IPS-NIHi11 (cell line): ENCODE measurements at regions not wholly inside any gene's neighbourhood (a gene's known extent, or its start where the extent isn't known, plus 50 kb on each side); places are given as distances from the start of the nearest gene placed in this dataset.
"Not testable (repeated sequence)": the region's sequence is repeated elsewhere in the genome, so short reads cannot be mapped to it uniquely, and the experiment has no call there.

Experiments
- DNase-seq: peaks from one replicate; pipeline ENCODE4 v3.0.0; 2012; ENCODE audit warnings: mixed read lengths, low spot score

GRCh38 chr6:164377348-164377918 lies 932.0 kb downstream of the C6orf118 start:
- no peak for DNase-seq

GRCh38 chr6:164370773-164371172 lies 938.6 kb downstream of the C6orf118 start:
- no peak for DNase-seq

DNA sequence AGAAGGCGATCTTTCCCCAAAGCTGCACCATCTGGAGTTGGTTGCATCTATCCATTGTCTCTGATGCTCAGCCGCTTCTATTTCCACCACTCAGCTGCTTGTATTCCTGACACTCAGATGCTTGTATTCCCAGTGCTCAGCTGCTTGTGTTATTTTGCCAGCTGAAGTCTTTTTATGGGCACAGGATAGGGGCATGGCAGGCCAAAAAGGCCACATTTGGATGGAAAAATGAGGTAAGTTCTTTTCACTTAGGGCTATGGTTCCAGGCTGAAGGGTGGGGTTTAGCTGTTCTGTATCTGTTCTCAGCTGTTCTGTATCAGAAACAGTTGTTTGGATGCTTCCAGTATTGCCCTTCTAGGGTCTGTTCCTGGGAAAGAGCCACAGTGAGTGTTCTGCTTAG lies 944.9 kb downstream of the QKI start:
- DNase-seq, result no peak

GRCh38 chr6:164359036-164359435 lies 944.5 kb downstream of the QKI start:
- DNase-seq, result no peak

GRCh38 chr6:164356814-164357213 lies 942.3 kb downstream of the QKI start:
- no peak for DNase-seq

DNA sequence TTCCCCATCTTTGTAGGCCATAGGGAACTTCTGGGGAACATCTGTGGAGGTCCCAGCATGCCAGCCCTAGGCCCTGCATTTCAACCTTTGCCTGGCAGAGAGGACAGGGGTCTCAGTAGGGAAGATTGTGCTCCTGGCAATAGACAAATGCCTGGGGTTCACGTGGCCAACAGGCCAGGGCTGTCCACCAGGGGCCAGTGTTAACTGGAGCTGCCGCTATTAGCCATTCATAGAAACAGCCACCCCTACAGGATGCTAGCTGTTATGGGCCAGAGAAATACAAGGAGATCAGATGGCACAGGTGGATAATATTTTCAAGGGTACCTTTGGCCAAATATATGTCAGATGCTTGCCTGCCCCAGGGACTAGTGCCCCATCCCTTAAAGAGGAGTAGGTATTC lies 932.9 kb downstream of the QKI start:
- DNase-seq, result peak; percentile 18

DNA sequence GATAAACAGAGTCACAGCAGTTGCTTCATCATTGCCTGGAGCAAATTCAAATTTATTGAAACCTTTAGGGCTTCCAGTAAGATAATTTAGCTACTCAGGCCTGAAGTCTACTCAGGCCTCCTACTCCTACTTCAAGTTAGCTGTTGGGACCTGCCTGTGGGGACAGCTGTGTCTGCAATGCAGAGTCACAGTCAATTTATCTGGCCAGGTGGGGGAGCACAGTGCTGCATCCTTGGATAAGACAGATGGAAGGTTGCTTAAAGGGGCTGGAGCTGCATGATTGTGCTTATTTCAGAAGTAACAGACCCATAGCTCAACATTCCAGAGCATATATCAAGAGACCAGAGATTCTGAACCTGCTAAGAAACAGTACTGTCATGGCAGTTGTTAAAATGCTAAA lies 932.1 kb downstream of the QKI start:
- no peak for DNase-seq

DNA sequence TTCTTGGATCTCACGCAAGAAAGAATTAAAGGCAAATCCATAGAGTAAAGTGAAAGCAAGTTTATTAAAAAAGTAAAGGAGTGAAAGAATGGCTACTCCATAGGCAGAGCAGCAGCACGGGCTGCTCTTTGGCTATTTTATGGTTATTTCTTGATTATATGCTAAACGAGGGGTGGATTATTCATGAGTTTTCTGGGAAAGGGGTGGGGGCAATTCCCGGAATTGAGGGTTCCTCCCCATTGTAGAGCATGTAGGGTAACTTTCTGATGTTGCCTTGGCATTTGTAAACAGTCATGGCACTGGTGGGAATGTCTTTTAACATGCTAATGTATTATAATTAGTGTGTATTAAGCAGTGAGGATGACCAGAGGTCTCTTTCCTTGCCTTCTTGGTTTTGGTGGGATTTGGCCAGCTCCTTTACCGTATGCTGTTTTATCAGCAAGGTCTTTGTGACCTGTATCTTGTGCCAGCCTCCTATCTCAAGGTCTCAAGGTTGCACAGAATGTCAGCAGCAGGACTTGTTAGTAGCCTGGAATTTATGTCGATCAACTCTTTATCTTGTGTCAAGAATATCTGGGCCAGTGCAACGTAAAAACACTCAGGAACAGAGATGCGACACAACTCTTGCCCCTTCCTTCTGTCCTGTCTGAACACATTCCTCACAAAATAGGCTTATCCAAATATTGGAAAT lies 931.4 kb downstream of the QKI start:
- no peak for DNase-seq

DNA sequence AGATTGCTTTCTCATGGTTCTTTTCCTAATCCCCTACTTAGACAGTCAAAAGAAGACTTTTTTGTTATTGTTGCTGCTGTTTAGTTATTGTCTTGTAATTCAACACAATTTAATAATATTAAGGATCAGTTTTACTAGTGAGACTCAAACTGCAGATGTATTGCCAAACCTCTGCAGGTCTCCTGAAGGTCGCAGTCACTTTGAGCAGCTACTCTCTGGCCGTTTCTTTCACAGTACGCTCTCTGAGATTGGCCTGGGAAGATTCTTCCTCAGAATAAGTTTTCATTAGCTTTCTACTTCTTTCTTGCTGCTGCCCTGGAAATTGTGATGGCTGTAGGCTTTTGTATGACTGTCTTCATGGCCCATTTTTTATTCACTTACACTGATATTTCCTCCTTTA lies 930.8 kb downstream of the QKI start:
- no peak for DNase-seq

GRCh38 chr6:164344801-164345291 lies 930.3 kb downstream of the QKI start:
- peak; percentile 69 for DNase-seq

DNA sequence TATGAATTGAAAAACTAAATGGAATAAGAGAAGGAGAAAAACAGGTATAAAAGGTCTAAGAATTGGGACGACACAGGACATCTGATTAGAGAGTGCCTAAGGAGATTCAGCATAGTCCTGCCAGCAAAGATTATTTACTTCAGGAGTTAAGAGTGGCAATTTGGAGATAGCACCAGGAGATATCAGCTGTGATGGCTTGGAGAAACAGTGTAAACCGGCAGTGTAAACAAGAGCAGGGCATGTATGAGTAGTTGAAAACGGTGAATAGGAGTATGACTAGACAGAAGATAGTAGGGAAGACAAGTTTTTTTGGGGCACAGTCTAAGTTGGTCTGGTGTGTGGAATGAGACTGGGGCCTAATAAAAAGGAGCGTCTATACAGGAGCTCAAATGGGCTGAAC lies 924.9 kb downstream of the QKI start:
- not testable (repeated sequence) for DNase-seq

DNA sequence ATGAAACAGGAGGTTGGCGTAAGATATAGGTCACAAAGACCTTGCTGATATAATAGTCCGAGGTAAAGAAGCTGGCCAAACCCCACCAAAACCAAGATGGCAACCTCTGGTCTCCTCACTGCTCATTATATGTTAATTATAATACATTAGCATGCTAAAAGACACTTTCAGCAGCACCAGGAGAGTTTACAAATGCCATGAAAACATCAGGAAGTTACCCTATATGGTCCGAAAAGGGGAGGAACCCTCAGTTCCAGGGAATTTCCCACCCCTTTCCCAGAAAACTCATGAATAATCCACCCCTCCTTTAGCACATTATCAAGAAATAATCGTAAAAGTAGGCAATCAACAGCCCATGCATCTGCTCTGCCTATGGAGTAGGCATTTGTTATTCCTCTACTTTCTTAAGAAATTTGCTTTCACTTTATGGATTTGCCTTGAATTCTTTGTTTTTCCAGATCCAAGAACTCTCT lies 923.4 kb downstream of the QKI start:
- no peak for DNase-seq

GRCh38 chr6:164337024-164337924 lies 922.8 kb downstream of the QKI start:
- DNase-seq, result no peak

GRCh38 chr6:164336455-164336854 lies 921.9 kb downstream of the QKI start:
- no peak for DNase-seq

GRCh38 chr6:164331026-164331425 lies 916.5 kb downstream of the QKI start:
- DNase-seq, result no peak

DNA sequence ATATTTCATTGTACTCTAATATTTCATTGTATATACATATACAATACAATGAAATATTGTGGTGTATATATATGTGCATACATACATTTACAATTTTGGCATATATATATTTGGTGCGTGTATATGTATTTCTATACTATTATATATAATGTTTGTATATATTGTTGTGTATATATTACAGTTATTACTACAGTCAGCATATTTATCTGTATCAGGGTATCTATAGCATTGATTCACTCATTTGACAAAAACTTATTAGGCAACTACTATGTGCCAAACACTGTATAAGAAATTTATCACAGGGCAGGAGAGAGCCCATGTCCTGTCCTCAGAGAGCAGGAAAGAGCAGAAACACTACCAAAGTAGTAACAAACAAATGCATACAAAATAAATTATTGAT lies 910.6 kb downstream of the QKI start:
- DNase-seq, result no peak

GRCh38 chr6:164322533-164322932 lies 908.0 kb downstream of the QKI start:
- no peak for DNase-seq

DNA sequence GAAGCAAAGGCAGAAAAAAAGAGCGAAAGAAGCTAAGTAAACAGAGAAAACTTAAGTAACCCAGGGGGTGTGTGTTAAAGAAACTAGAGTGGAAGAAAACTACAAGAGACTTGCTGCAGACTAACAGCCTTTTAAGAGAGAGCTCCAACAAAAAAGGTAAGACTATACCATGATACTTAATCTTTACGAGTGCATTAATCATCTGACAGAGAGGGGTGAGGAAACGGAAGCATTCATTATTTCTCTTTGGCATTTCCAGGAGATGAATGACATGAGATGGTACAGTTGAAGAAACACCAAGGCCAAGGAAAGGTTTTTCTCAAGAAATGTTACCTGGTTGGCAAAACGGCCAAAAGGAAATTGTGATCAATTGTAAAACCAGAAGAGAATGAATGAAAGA lies 906.8 kb downstream of the QKI start:
- no peak for DNase-seq

GRCh38 chr6:164315376-164315775 lies 900.9 kb downstream of the QKI start:
- DNase-seq, result no peak

- DNase-seq, result no peak
Measured at GRCh38 chr6:164308339-164308738, 893.8 kb downstream of the QKI start.

GRCh38 chr6:164303102-164303964 lies 888.8 kb downstream of the QKI start:
- DNase-seq, result no peak

DNA sequence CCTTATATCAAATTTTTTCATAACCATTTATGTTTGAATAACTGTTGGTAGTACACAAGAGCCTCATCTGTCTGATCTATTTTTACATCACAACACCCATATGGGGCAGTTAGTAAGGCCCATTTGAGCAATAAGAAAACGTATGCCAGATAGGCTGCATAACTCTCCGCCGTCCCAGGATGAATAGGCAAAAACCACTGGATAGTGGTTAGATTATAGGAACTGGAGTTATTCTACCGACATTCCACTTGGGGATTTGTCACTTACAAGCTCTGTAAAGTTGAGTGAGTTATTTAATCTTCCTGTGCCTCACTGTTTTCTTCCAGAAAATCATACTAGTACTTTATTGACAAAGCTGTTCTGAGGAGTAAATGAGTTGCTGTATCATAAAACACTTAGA lies 881.9 kb downstream of the QKI start:
- no peak for DNase-seq
